Endothelial cell of umbilical vein (primary cell): ENCODE measurements at regions not wholly inside any gene's neighbourhood (a gene's known extent, or its start where the extent isn't known, plus 50 kb on each side); places are given as distances from the start of the nearest gene placed in this dataset.

Source experiments
- BruUV-seq: library from RNA; stranded (reverse); fragments of 400-500 nt; replicated peaks from 2 replicates; lab custom pipeline; 2021; lab: Mats Ljungman, UMichigan
- CTCF ChIA-PET: fragments of 300-600, 350-600 bp; sonication (Branson Sonifier 250); formaldehyde crosslinking; loops from one replicate; lab custom pipeline; 2021; ENCODE audit warnings: antibody characterized with exemption, inconsistent platforms; lab: Charles Lee
- POLR2A ChIA-PET: fragments of 300-600, 350-600 bp; sonication (Branson Sonifier 250); formaldehyde crosslinking; loops from one replicate; lab custom pipeline; 2021; ENCODE audit warnings: antibody characterized with exemption, inconsistent platforms; lab: Charles Lee
- DNase-seq: peaks from one replicate; pipeline ENCODE4 v3.0.0-alpha.2; 2011; ENCODE audit warnings: low read depth, low spot score
- FAIRE-seq: peaks from 2 replicates; lab custom pipeline; 2011; peaks lifted over from hg19 to GRCh38; lab: Jason Lieb, UNC
- H2AFZ ChIP-seq: 2 replicates; pipeline ENCODE4 v1.6.0; 2012; ENCODE audit warnings: low read depth, low read length, control low read depth, inconsistent platforms
- H3K27ac ChIP-seq: 2 replicates; pipeline ENCODE4 v1.5.1; 2011; ENCODE audit warnings: low read depth, mild to moderate bottlenecking, control low read depth, low read length, moderate library complexity; ENCODE audit not compliant: insufficient read depth
- H3K27me3 ChIP-seq, 2 experiments: 2 replicates each; pipeline versions ENCODE4 v1.6.0 to v1.6.1; 2011; ENCODE audit warnings: low read length in 2 of 2, mixed read lengths in 1 of 2; ENCODE audit not compliant: control insufficient read depth in 2 of 2, insufficient read depth in 2 of 2
- H3K36me3 ChIP-seq, 2 experiments: 2 replicates in 1 of 2; 3 replicates in 1 of 2; pipeline ENCODE4 v1.5.1; 2011; ENCODE audit warnings: low read length in 2 of 2, mild to moderate bottlenecking in 1 of 2, moderate library complexity in 1 of 2; ENCODE audit not compliant: control insufficient read depth in 2 of 2, insufficient read depth in 2 of 2; ENCODE audit errors: extremely low read depth in 1 of 2
- H3K4me1 ChIP-seq: 3 replicates; pipeline ENCODE4 v1.5.1; 2011; ENCODE audit warnings: mild to moderate bottlenecking, low read length; ENCODE audit not compliant: control insufficient read depth, insufficient read depth; ENCODE audit errors: extremely low read depth
- H3K4me2 ChIP-seq: 2 replicates; pipeline ENCODE4 v1.6.1; 2011; ENCODE audit warnings: low read length, control low read depth, mixed read lengths; ENCODE audit not compliant: insufficient read depth
- H3K4me3 ChIP-seq, 3 experiments: fragments of 200-600 bp in 1 of 3; sonication (generic), shearing (Covaris generic) in 1 of 3; replicated peaks in 1 of 3; 2 replicates each; pipeline ENCODE4 v1.5.1; 2011 to 2016; ENCODE audit warnings: control low read depth in 3 of 3, low read length in 3 of 3, mild to moderate bottlenecking in 2 of 3, inconsistent platforms in 1 of 3, low read depth in 1 of 3, moderate library complexity in 1 of 3; ENCODE audit not compliant: insufficient read depth in 1 of 3
- H3K79me2 ChIP-seq: 2 replicates; pipeline ENCODE4 v1.6.0; 2012; ENCODE audit warnings: low read length, inconsistent platforms; ENCODE audit not compliant: control insufficient read depth, insufficient read depth
- H3K9ac ChIP-seq: replicated peaks from 2 replicates; pipeline ENCODE3; 2011; ENCODE audit warnings: low read length, control low read depth; ENCODE audit not compliant: insufficient read depth; ENCODE audit errors: extremely low read depth
- H3K9me1 ChIP-seq: replicated peaks from 3 replicates; pipeline ENCODE4 v1.6.0; 2011; ENCODE audit warnings: mild to moderate bottlenecking, low read length; ENCODE audit not compliant: control insufficient read depth, insufficient read depth; ENCODE audit errors: extremely low read depth
- H3K9me3 ChIP-seq: replicated peaks from 2 replicates; pipeline ENCODE4 v1.5.1; 2012; ENCODE audit warnings: low read length, inconsistent platforms; ENCODE audit not compliant: control insufficient read depth, insufficient read depth
- H4K20me1 ChIP-seq: replicated peaks from 2 replicates; pipeline ENCODE3; 2011; ENCODE audit warnings: mild to moderate bottlenecking, low read length; ENCODE audit not compliant: control insufficient read depth, insufficient read depth; ENCODE audit errors: extremely low read depth
- EZH2 ChIP-seq: IDR thresholded peaks from 2 replicates; pipeline ENCODE4 v1.6.1; 2012; ENCODE audit warnings: borderline replicate concordance, low read depth, mild to moderate bottlenecking, moderate library complexity, low read length, inconsistent platforms; ENCODE audit not compliant: severe bottlenecking
- FOS ChIP-seq: IDR thresholded peaks from 2 replicates; pipeline ENCODE4 v1.6.1; 2011; ENCODE audit warnings: mild to moderate bottlenecking, low read length, moderate library complexity, borderline replicate concordance; ENCODE audit not compliant: insufficient read depth
- GATA2 ChIP-seq: IDR thresholded peaks from 2 replicates; pipeline ENCODE4 v1.7.0; 2011; ENCODE audit warnings: low read depth, mild to moderate bottlenecking, moderate library complexity, mixed read lengths, low read length; ENCODE audit not compliant: insufficient read length, insufficient read depth
- JUN ChIP-seq: IDR thresholded peaks from 2 replicates; pipeline ENCODE4 v1.6.1; 2011; ENCODE audit warnings: borderline replicate concordance, low read depth; ENCODE audit not compliant: insufficient read length, insufficient read depth
- MYC ChIP-seq: IDR thresholded peaks from one replicate; pipeline ENCODE4 v1.6.1; 2011; ENCODE audit warnings: mild to moderate bottlenecking, low read depth, low read length
- POLR2A ChIP-seq: IDR thresholded peaks from 2 replicates; pipeline ENCODE4 v1.6.1; 2012; ENCODE audit warnings: low read depth, mild to moderate bottlenecking, control low read depth, low read length
- POLR2AphosphoS5 ChIP-seq: IDR thresholded peaks from 2 replicates; pipeline ENCODE4 v1.6.1; 2012; ENCODE audit warnings: low read depth, mild to moderate bottlenecking, control low read depth, low read length, moderate library complexity; ENCODE audit not compliant: insufficient read depth
- dilution Hi-C: fragments of 300-500 bp; cut with MboI; formaldehyde crosslinking; loops from one replicate; pipeline ENCODE4 v1.15.0; 2019; ENCODE audit warnings: low sequenced_read_pairs; ENCODE audit not compliant: extremely low pct_ligation_motif_present
- intact Hi-C: fragments of 100-400 bp; cut with micrococcal nuclease; formaldehyde crosslinking; loops from one replicate; pipeline ENCODE4 v1.10.0; 2022
- TF ChIP-seq, protein P1 (sequence below), 2 donors: IDR thresholded peaks; 1 replicate in 1 of 2; 2 replicates in 1 of 2; pipeline ENCODE4 v1.5.1; 2011; ENCODE audit warnings: low read length in 2 of 2, mild to moderate bottlenecking in 2 of 2, moderate library complexity in 2 of 2, control low read depth in 1 of 2, inconsistent platforms in 1 of 2, low read depth in 1 of 2; ENCODE audit not compliant: insufficient read depth in 1 of 2; ENCODE audit errors: extremely low read depth in 1 of 2
- TF ChIP-seq, protein P2 (sequence below): IDR thresholded peaks from 2 replicates; pipeline ENCODE4 v1.6.1; 2011; ENCODE audit not compliant: insufficient read depth, insufficient read length

DNA sequence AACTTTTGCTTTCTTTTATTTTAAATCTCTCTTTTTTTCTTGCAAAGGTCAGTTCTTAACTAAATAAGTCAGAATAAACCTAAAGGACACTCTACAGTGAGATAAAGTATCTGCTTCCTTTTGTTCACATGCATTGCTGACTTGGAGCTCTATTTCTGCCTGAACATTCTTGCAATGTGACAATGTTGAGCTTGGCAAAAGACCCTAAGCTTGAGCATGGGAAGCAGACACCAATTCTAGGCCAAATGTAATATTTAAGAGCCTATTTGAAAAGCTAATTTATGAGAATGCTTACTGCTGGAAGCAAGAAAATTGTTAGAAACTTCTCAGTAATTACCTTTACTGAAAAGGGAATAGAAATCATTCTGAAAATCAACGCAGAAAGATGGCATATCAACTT, 556.2 kb downstream of the CBLN4 start:
- no peak overlapping the region for H3K9ac ChIP-seq
- no peaks in the 10 kb centered on the region for H3K27me3 ChIP-seq
- BruUV-seq, result no TSS peak
- H3K36me3 ChIP-seq, result no peaks in the 10 kb centered on the region
- no peak overlapping the region for H3K4me3 ChIP-seq
- DNase-seq, result no peak
- H3K4me1 ChIP-seq, result no peaks in the 10 kb centered on the region
- intact Hi-C loops, result no loop called here
- H3K9me1 ChIP-seq, result no peaks in the 10 kb centered on the region
- H2AFZ ChIP-seq, result no peak overlapping the region
- TF ChIP-seq, protein P1, sequence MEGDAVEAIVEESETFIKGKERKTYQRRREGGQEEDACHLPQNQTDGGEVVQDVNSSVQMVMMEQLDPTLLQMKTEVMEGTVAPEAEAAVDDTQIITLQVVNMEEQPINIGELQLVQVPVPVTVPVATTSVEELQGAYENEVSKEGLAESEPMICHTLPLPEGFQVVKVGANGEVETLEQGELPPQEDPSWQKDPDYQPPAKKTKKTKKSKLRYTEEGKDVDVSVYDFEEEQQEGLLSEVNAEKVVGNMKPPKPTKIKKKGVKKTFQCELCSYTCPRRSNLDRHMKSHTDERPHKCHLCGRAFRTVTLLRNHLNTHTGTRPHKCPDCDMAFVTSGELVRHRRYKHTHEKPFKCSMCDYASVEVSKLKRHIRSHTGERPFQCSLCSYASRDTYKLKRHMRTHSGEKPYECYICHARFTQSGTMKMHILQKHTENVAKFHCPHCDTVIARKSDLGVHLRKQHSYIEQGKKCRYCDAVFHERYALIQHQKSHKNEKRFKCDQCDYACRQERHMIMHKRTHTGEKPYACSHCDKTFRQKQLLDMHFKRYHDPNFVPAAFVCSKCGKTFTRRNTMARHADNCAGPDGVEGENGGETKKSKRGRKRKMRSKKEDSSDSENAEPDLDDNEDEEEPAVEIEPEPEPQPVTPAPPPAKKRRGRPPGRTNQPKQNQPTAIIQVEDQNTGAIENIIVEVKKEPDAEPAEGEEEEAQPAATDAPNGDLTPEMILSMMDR (IDR thresholded peaks at IDR 0.05; ENCODE audit: extremely low read depth in 1 of 2, insufficient read depth in 1 of 2, low read depth in 1 of 2, low read length in 2 of 2), result no peak
- TF ChIP-seq POLR2A (no peak), EZH2 (no peak), GATA2 (no peak), FOS (no peak), JUN (no peak), MYC (no peak), POLR2AphosphoS5 (no peak)
- TF ChIP-seq, protein P2, sequence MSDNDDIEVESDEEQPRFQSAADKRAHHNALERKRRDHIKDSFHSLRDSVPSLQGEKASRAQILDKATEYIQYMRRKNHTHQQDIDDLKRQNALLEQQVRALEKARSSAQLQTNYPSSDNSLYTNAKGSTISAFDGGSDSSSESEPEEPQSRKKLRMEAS, result no peak
- dilution Hi-C loops, result no loop called here
- H3K4me2 ChIP-seq, result no peak overlapping the region
- H3K79me2 ChIP-seq, result no peaks in the 10 kb centered on the region
- CTCF ChIA-PET, result no interaction called here
- POLR2A ChIA-PET, result no interaction called here
- no peak for FAIRE-seq
- H3K27ac ChIP-seq, result no peak overlapping the region
- peaks cover 2% of the 10 kb centered on the region for H3K9me3 ChIP-seq
- H4K20me1 ChIP-seq, result no peaks in the 10 kb centered on the region
